OCI-LY7 (cell line): ENCODE measurements at regions not wholly inside any gene's neighbourhood (a gene's known extent, or its start where the extent isn't known, plus 50 kb on each side); places are given as distances from the start of the nearest gene placed in this dataset.

Experiments used
- BruUV-seq: library from RNA; stranded (reverse); fragments of 400-500 nt; replicated peaks from 2 replicates; lab custom pipeline; 2021; lab: Mats Ljungman, UMichigan
- CTCF ChIA-PET: fragments of 300-600 bp; sonication (Branson Sonifier 250); formaldehyde crosslinking; loops from one replicate; lab custom pipeline; 2022; ENCODE audit warnings: antibody characterized with exemption; ENCODE audit not compliant: unreplicated experiment; lab: Charles Lee
- POLR2A ChIA-PET: fragments of 300-600 bp; sonication (Branson Sonifier 250); formaldehyde crosslinking; loops from one replicate; lab custom pipeline; 2022; ENCODE audit warnings: antibody characterized with exemption; lab: Charles Lee
- DNase-seq: peaks from one replicate; pipeline ENCODE4 v3.0.0-alpha.2; 2015; ENCODE audit warnings: low spot score
- H2AFZ ChIP-seq: fragments of 200-600 bp; sonication (generic), shearing (Covaris generic); 2 replicates; pipeline ENCODE4 v1.6.1; 2014; ENCODE audit warnings: mild to moderate bottlenecking, antibody characterized with exemption, low read length, moderate library complexity
- H3K27ac ChIP-seq: fragments of 200-600 bp; sonication (generic); 2 replicates; pipeline ENCODE4 v1.5.1; 2014; ENCODE audit warnings: mixed run types, low read depth, mild to moderate bottlenecking, moderate library complexity, low read length, inconsistent platforms; ENCODE audit not compliant: poor library complexity, severe bottlenecking
- H3K36me3 ChIP-seq: fragments of 200-600 bp; sonication (generic); 2 replicates; pipeline ENCODE4 v1.6.1; 2014; ENCODE audit warnings: mild to moderate bottlenecking, antibody characterized with exemption, low read length, moderate library complexity, mixed read lengths; ENCODE audit not compliant: insufficient read depth
- H3K4me1 ChIP-seq: fragments of 200-600 bp; sonication (generic); 2 replicates; pipeline ENCODE4 v1.5.1; 2014; ENCODE audit warnings: mild to moderate bottlenecking, low read length; ENCODE audit not compliant: insufficient read depth, poor library complexity, severe bottlenecking
- H3K4me2 ChIP-seq: fragments of 200-600 bp; sonication (generic); 2 replicates; pipeline ENCODE4 v1.6.1; 2014; ENCODE audit warnings: mild to moderate bottlenecking, low read length
- H3K4me3 ChIP-seq: fragments of 200-600 bp; sonication (generic); 2 replicates; pipeline ENCODE4 v1.5.1; 2014; ENCODE audit warnings: mild to moderate bottlenecking, low read depth, low read length; ENCODE audit not compliant: poor library complexity, severe bottlenecking
- H3K79me2 ChIP-seq: fragments of 200-600 bp; sonication (generic); 2 replicates; pipeline ENCODE4 v1.6.1; 2016; ENCODE audit warnings: low read depth, mild to moderate bottlenecking, low read length, moderate library complexity, mixed read lengths; ENCODE audit not compliant: insufficient read depth
- H3K9me2 ChIP-seq: fragments of 200-600 bp; sonication (generic); 2 replicates; pipeline ENCODE4 v1.6.1; 2016; ENCODE audit warnings: mild to moderate bottlenecking, low read length, mixed read lengths; ENCODE audit not compliant: insufficient read depth
- H3K9me3 ChIP-seq: fragments of 200-600 bp; sonication (generic); 2 replicates; pipeline ENCODE4 v1.6.1; 2014; ENCODE audit warnings: mild to moderate bottlenecking, mixed run types, low read length, mixed read lengths
- H4K20me1 ChIP-seq: fragments of 200-600 bp; sonication (generic); 2 replicates; pipeline ENCODE4 v1.6.1; 2014; ENCODE audit warnings: mild to moderate bottlenecking, antibody characterized with exemption, low read length, moderate library complexity, mixed read lengths; ENCODE audit not compliant: insufficient read depth
- CTCF ChIP-seq: fragments of 200-600 bp; sonication (generic); conservative IDR thresholded peaks from 2 replicates; pipeline ENCODE4 v1.5.1; 2014; ENCODE audit warnings: mild to moderate bottlenecking, antibody characterized with exemption, low read length, moderate library complexity, mixed read lengths
- EZH2phosphoT487 ChIP-seq: fragments of 200-600 bp; sonication (generic); IDR thresholded peaks from 2 replicates; pipeline ENCODE4 v1.6.1; 2018; ENCODE audit warnings: low read depth, borderline replicate concordance, mild to moderate bottlenecking, mixed run types, antibody characterized with exemption, low read length, moderate library complexity, mixed read lengths
- intact Hi-C: fragments of 100-400 bp; cut with micrococcal nuclease; formaldehyde crosslinking; loops from one replicate; pipeline ENCODE4 v1.10.0; 2022; ENCODE audit not compliant: unreplicated experiment

GRCh38 chr12:38399711-38400206 lies 83.2 kb downstream of the ALG10B start:
- no peaks in the 10 kb centered on the region for H3K9me2 ChIP-seq
- H3K9me3 ChIP-seq, result no peaks in the 10 kb centered on the region
- no peaks in the 10 kb centered on the region for H4K20me1 ChIP-seq
- H3K79me2 ChIP-seq, result no peaks in the 10 kb centered on the region
- POLR2A ChIA-PET, result no interaction called here
- H3K36me3 ChIP-seq, result no peaks in the 10 kb centered on the region
- H3K4me3 ChIP-seq, result no peak overlapping the region
- intact Hi-C loops, result no loop called here
- no peak for TF ChIP-seq EZH2phosphoT487
- no peak for TF ChIP-seq CTCF
- DNase-seq, result no peak
- H3K27ac ChIP-seq, result no peak overlapping the region
- no peak overlapping the region for H3K4me2 ChIP-seq
- H3K4me1 ChIP-seq, result no peaks in the 10 kb centered on the region
- no TSS peak for BruUV-seq
- no peak overlapping the region for H2AFZ ChIP-seq
- CTCF ChIA-PET, result no interaction called here

- H2AFZ ChIP-seq, result no peak overlapping the region
- no peak overlapping the region for H3K4me3 ChIP-seq
- no peak for TF ChIP-seq EZH2phosphoT487
- no peak for TF ChIP-seq CTCF
- H3K4me1 ChIP-seq, result no peaks in the 10 kb centered on the region
- intact Hi-C loops, result no loop called here
- no peaks in the 10 kb centered on the region for H3K36me3 ChIP-seq
- H3K79me2 ChIP-seq, result no peaks in the 10 kb centered on the region
- DNase-seq, result no peak
- CTCF ChIA-PET, result no interaction called here
- H3K27ac ChIP-seq, result no peak overlapping the region
- POLR2A ChIA-PET, result no interaction called here
- H3K4me2 ChIP-seq, result no peak overlapping the region
- no peaks in the 10 kb centered on the region for H3K9me3 ChIP-seq
- no TSS peak for BruUV-seq
- H4K20me1 ChIP-seq, result no peaks in the 10 kb centered on the region
- H3K9me2 ChIP-seq, result no peaks in the 10 kb centered on the region
These were observed 86.2 kb downstream of the ALG10B start for GRCh38 chr12:38402811-38403210.

GRCh38 chr12:38409511-38409910 lies 92.9 kb downstream of the ALG10B start:
- Histone ChIP-seq H3K4me2 (no peak overlapping the region), H3K36me3 (no peaks in the 10 kb centered on the region), H3K79me2 (no peaks in the 10 kb centered on the region), H3K4me3 (no peak overlapping the region), H4K20me1 (no peaks in the 10 kb centered on the region), H3K27ac (no peak overlapping the region), H3K9me2 (no peaks in the 10 kb centered on the region), H3K9me3 (no peaks in the 10 kb centered on the region), H3K4me1 (no peaks in the 10 kb centered on the region), H2AFZ (no peak overlapping the region)
- ChIA-PET POLR2A (no interaction called here), CTCF (no interaction called here)
- DNase-seq, result no peak
- no peak for TF ChIP-seq CTCF
- TF ChIP-seq EZH2phosphoT487, result no peak
- intact Hi-C loops, result no loop called here
- BruUV-seq, result no TSS peak
